Epithelial cell of proximal tubule (primary cell): ENCODE measurements at regions not wholly inside any gene's neighbourhood (a gene's known extent, or its start where the extent isn't known, plus 50 kb on each side); places are given as distances from the start of the nearest gene placed in this dataset.
"Not testable (repeated sequence)": the region's sequence is repeated elsewhere in the genome, so short reads cannot be mapped to it uniquely, and the experiment has no call there.

Source experiments
- DNase-seq: peaks from one replicate; pipeline ENCODE4 v3.0.0-alpha.2; 2011; ENCODE audit warnings: low read depth
- H3K4me3 ChIP-seq: 2 replicates; pipeline ENCODE4 v1.5.1; 2011; ENCODE audit warnings: low read depth, mild to moderate bottlenecking, low read length

DNA sequence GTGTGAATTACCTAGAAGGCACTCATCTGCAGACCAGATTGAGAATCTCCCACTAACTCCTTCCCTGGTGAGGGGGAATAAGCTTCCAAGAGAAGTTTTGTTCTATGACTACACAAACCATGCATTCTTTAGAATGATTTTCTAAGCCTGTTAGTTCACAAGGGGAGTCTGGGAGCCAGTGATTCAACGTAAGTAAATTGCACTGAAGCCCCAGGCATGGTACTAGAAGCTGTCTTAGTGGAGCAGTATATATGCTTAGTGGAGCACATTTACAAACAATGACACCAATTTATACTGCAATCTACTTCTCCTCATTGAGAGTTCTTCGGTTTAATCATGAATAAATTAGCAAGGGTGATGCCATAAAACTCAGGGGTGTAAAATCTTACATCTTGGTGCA lies 209.9 kb upstream of the LRRC61 start:
- DNase-seq = not testable (repeated sequence)

DNA sequence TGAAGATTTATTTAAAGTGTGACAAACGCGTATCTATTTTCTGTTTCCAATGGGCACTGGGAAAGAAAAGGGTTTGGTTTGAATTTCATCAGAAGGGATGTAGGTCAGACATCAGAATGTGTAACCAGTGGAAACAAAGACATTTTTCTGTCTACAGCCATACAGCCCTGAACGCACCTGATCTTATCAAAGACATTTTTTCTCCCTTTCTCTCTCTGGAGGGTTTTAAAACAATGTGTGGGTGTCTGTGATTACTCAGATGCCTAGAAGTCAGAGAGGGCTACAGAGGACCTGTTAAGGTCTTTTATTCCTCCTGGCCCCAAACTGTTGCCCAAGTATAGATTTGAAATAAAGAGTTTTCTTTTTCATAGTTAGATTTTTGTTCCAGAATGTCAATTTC lies 208.6 kb upstream of the LRRC61 start:
- DNase-seq, H3K4me3 ChIP-seq: not testable (repeated sequence)

More for the DNA sequence above, 209.9 kb upstream of the LRRC61 start:
- not testable (repeated sequence) for H3K4me3 ChIP-seq

DNA sequence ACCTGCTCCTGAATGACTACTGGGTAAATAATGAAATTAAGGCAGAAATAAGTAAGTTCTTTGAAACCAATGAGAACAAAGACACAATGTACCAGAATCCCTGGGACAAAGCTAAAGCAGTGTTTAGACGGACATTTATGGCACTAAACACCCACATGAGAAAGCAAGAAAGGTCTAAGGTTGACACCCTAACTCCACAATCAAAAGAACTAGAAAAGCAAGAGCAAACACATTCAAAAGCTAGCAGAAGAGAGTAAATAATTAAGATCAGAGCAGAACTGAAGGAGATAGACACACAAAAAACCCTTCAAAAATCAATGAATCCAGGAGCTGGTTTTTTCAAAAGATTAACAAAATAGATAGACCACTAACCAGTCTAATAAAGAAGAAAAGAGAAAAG lies 203.2 kb upstream of the LRRC61 start:
- DNase-seq, H3K4me3 ChIP-seq: not testable (repeated sequence)

DNA sequence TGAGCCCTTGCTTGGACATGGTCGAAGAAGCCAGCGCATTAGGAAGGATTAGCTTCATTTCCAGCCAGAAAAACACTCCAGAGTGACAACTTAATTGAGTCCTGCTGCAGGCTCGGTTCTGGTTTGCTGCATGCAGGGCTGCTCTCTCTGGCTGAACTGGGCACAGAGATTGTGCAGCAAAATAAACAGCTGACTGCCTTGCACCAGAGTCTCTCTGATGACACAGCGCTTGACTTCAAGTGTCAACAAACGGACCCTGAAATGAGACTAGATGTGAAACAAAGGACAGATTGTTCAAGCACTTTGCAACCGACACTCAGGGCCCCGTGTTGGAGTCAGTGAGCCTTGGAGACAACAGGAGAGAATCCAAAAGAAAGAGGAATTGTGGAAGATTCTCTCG lies 197.3 kb upstream of the LRRC61 start:
- DNase-seq, H3K4me3 ChIP-seq: not testable (repeated sequence)

DNA sequence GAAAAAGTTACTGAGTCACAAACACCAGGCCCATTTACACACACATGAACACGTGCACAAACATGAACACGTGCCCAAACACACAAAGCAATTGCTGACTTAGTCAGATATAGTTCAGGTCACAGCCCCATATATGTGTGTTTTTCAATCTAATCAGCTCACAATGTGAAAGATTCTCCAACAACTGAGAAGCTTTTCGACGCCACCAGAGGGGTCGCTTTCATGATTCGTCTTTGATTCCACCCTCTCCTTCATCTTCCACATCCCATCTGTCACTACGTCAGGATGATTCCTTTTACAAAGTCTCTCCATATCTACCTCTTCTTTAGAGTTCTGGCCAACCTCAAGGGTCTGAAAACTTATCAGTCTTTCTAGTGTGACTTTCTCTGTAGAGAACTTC lies 188.7 kb upstream of the LRRC61 start:
- DNase-seq, H3K4me3 ChIP-seq: not testable (repeated sequence)

DNA sequence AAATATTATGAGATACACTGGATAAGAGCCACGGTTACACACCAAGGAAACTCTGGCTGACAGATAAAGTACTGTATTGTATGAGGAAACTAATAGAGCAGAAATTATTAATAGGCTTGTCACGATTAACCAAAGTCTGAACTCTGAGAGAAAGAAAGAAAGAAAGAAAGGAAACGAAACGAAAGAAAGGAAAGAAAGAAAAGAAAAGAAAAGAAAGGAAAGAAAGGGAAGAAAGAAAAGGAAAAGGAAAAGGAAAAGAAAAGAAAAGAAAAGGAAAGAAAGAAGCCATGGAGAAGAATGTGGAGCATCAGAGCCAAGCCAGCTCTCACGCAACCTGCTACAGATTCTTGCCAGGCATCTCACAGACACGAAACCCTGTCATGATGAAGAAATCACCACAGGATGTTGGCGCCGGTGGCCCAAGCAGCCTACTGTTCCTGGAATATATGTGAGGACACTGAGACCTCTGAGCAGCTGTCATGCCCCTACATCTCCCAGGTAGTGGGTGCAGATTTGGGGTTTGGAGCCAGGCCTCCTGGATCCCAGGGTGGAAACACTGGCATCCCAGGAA lies 187.4 kb upstream of the LRRC61 start:
- H3K4me3 ChIP-seq, DNase-seq: not testable (repeated sequence)

DNA sequence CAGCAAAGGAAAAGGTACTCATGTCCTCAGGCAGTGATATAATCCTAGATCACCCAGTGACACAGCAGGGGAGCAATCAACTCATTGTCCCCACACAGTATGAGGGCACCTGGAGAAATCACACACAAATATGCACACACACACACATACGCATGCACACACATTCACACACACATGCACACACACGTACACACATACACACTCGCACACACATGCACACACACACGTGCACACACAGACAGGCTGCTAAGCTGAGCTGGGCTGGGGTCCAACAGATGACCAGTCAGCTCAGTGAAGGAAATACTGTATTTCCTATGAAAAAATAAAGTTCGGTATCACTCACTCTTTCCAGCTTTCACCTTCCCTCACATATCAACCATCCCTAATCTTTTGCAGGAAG lies 183.3 kb upstream of the LRRC61 start:
- DNase-seq, H3K4me3 ChIP-seq: not testable (repeated sequence)

DNA sequence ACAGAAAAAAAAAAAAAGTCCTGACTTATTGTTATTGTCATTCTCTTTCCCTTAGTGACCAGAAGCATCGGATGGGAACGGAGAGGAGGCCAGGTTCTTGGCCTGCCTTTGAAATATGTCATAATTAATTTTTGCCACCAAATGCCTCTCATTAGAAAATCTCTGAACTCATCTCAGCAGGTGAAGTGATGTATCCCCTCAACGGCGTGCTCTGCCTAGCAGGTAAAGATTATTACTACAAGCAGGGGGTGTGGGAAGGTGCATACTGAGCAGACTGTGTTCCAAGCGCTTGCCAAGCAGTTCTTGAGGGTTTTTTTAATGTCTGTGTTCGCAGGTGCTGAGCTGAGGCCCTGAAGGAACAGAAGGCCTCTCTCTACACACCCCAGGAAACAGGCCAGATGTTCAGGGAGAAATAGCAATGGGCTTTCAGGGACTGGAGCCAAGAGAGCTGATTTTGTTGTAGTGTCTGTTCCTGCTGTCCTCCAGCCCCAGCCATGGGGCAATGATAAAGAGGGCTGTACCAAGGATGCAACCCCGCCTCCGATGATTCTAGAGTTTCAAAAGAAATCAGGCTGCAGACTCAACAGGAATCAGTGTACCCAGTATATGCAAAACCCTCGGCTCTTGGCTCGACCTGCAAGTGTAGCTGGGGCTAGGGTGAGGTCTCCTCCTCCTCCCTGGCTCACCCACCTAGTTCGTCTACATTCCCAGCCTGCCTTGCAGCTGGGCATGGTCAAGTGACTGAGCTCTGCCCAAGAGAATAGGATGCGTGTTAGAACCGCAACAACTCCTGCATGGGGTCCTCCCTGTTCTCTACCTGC lies 181.4 kb upstream of the LRRC61 start:
- H3K4me3 ChIP-seq, DNase-seq: not testable (repeated sequence)

DNA sequence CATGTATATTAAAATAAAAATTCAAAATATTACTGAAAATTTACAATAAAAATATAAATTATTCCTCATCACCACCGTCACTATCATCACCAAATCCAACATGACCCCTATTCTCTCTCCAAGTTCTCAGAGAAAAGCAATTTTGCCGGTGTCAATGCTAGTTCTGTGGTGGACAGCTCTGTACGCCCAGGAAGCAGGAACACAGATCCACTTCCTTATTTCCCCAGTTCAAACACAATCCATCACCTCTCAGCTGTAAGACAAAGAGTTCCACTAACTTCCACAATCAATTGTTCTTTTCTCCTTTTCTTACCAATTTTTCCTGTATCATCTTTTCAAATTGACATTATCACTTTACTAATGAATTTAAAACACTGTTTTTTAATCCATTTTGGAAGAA lies 177.0 kb upstream of the LRRC61 start:
- DNase-seq, H3K4me3 ChIP-seq: not testable (repeated sequence)

DNA sequence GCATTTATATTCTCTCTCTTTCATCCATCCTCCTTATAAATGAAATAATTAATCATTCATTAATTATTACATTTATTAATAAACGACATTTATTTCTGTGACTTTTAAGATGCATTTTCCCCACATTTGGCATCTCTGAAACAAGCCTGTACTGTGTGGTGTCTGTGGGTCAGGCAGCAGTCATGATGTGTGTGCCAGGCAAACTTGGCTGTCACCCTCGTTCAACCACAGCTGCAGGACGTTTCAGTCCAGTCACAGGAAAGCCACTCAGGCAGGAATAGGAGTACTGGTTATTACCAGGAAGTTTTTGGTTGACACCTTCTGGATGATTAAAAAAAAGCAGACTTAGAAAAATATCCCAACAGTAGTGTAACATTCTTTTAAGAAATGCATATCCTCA lies 175.6 kb upstream of the LRRC61 start:
- DNase-seq, H3K4me3 ChIP-seq: not testable (repeated sequence)

DNA sequence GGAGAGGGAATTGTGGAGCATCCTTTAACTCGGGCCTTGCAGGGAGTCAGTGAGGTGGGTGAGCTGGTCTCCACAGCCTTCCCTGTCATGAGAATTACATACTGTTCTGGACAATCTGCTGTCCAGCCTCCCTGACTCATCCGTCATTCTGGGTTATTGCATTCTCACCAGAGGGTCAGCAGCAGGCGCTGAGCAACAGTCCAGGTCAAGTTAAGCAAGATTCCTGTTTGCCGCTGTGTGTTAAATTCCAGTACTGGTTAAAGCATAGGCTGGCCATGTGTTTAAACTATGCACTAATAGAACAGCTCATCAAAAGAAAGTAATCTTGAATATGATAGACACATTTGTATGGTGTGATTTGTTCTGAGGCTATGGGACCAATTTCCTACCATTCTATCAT lies 167.1 kb upstream of the LRRC61 start:
- DNase-seq = not testable (repeated sequence)

DNA sequence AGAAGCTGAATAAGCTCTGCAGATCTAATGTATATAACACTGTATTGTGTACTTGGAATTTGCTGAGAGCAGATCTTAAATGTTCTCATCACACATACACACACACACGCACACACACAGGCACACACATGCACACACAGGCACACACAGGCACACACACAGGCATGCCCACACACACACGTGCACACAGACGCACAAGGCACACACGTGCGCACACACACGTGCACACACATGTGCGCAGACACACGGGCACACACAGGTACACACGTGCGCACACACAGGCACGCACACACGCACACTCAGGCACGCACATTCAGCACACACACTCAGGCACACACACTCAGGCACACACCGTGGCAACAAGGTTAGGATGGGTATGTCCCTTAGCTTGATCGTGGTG lies 164.5 kb upstream of the LRRC61 start:
- not testable (repeated sequence) for DNase-seq

More for the DNA sequence above, 167.1 kb upstream of the LRRC61 start:
- H3K4me3 ChIP-seq = not testable (repeated sequence)

DNA sequence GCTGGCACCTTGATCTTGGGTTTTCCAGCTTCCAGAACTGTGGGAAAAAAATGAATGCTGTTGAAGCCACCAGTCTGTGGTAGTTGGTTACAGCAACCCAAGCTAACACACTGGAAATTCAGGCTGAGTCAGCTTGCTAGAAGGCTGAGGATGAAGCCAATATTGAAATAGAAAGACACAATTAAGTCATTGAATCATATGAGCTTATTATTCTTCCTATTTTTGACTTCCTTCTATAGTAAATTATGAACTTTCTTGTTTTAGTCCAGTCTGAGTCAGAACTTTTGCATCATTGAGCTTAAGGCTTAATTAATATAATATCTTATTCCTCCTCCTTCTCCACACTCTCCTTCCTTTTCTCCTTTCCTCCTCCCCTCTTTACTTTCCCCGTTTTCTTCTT lies 153.6 kb upstream of the LRRC61 start:
- not testable (repeated sequence) for H3K4me3 ChIP-seq, DNase-seq

More for the DNA sequence above, 164.5 kb upstream of the LRRC61 start:
- H3K4me3 ChIP-seq = not testable (repeated sequence)

DNA sequence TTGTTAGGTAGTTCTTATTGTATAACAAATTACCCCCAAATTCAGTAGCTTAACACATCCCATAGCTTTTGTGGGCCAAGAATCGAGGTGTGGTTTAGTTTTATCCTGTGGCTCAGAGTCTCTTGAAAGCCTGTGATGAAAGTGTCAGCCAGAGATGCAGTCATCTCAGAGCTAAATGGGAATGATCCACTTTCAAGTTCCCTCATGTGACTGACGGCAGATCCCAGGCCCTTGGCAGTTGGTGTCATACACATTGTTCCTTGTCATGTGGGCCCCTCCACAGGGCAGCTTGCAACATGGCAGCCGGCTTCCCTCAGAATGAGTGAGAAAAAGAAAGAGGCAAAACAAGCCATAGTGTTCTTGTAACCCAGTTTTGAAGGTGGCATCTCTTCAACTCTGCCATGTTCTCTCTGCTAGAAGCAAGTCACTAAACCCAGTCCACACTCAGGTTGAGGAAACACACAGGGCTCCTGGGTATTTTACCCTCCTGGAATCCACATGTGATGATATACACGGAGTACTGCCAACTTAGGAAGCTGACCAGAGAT lies 153.1 kb upstream of the LRRC61 start:
- DNase-seq, H3K4me3 ChIP-seq: not testable (repeated sequence)

DNA sequence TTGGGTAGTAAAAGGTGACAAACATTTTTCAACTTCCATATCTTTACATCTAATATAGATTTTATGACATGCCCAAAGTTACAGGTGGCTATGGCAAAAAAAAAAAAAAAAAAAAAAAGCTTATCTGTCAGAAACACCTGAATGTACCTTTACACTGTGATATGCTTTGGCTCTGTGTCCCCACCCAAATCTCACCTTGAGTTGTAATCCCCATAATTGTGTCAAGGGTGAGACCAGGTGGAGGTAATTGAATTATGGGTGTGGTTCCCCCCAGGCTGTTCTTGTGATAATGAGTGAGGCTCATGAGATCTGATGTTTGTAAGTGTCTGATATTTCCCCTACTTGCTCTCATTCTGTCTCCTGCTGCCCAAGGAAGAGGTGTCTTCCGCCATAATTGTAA lies 139.6 kb upstream of the LRRC61 start:
- H3K4me3 ChIP-seq, DNase-seq: not testable (repeated sequence)

DNA sequence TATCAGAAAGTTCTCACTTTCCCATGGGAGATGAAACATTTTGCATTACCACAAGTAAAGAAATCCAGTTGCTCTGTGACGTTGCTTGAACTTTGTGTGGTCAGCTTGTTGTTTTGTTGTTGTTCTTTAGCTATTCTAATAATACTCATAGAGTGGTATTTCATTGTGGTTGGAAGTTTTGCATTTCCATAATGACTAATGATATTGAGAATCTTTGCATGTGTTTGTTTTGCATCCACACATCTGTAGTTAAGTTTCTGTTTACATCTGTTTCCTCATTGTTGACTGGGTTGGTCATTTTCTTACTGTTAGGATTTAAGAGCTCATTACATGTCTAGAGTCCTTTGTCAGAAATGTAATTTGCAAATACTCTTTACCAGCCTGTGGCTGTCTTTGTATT lies 133.2 kb upstream of the LRRC61 start:
- peak; percentile 6 for DNase-seq

DNA sequence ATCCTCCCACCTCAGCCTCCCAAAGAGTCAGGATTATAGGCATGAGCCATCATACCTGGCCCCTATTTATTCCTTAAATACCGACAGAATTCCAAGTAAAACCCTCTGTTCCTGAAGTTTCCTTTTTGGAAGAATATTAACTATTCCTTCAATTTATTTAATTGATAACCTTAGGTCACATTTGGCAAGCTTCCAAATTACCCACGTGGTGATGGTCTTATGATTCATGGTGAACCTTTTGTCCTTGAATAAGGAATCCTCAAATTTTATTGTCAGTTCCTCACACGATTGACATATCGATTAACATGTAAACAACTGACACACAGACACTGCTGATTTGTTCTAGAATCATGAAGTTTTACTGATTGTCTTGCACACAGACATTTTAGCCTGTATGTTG lies 130.6 kb upstream of the LRRC61 start:
- DNase-seq, H3K4me3 ChIP-seq: not testable (repeated sequence)

More for the DNA sequence above, 133.2 kb upstream of the LRRC61 start:
- not testable (repeated sequence) for H3K4me3 ChIP-seq

DNA sequence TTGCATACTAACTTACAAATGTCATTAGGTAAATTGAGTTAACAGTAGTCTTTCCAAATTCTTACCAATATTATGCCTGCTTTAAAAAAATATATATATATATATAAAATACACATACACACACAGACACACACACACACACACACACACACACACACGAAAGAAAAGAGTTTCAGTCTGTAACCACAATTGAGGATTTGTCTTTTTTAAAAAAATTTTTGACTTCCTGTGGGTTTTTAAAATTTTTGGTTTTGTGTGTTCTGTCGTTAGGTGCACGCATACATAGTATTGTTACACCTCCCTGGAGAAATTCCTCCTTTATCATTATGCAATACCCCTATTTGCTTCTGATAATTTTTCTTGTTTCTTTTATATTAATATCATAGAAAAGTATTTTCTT lies 129.3 kb upstream of the LRRC61 start:
- H3K4me3 ChIP-seq, DNase-seq: not testable (repeated sequence)
